Thyroid gland (tissue), 4 donors: ENCODE measurements at regions not wholly inside any gene's neighbourhood (a gene's known extent, or its start where the extent isn't known, plus 50 kb on each side); places are given as distances from the start of the nearest gene placed in this dataset.

Experiments
- DNase-seq, 2 donors: peaks; one replicate each; pipeline ENCODE4 v3.0.0-alpha.2; 2019
- H3K27ac ChIP-seq, 3 donors: fragments of 200-600 bp; sonication (generic); 1 replicate in 2 of 3; 2 replicates in 1 of 3; pipeline ENCODE4 v1.5.1; 2016 to 2019; ENCODE audit warnings: mild to moderate bottlenecking in 1 of 3, moderate library complexity in 1 of 3
- H3K27me3 ChIP-seq: fragments of 200-600 bp; sonication (generic); one replicate; pipeline ENCODE4 v1.5.1; 2019
- H3K36me3 ChIP-seq, 2 donors: fragments of 200-600 bp; sonication (generic); one replicate each; pipeline ENCODE4 v1.5.1; 2016 to 2019
- H3K4me1 ChIP-seq, 2 donors: fragments of 200-600 bp; sonication (generic); one replicate each; pipeline ENCODE4 v1.5.1; 2017 to 2019
- H3K4me3 ChIP-seq, 3 donors: fragments of 200-600 bp; sonication (generic); replicated peaks in 1 of 3; 1 replicate in 2 of 3; 2 replicates in 1 of 3; pipeline ENCODE4 v1.5.1; 2016; ENCODE audit warnings: mild to moderate bottlenecking in 1 of 3
- H3K9me3 ChIP-seq: fragments of 200-600 bp; sonication (generic); one replicate; pipeline ENCODE4 v1.5.1; 2017
- CTCF ChIP-seq, 6 experiments: fragments of 200-600 bp in 3 of 6; fragments of 450-650 bp in 3 of 6; sonication (generic) in 3 of 6; IDR thresholded peaks; one replicate each; pipeline ENCODE4 v1.5.1; 2016 to 2019; ENCODE audit warnings: antibody characterized with exemption in 6 of 6, mild to moderate bottlenecking in 2 of 6, inconsistent platforms in 1 of 6, moderate library complexity in 1 of 6
- POLR2A ChIP-seq, 2 donors: fragments of 450-650 bp; IDR thresholded peaks; one replicate each; pipeline ENCODE4 v1.6.1; 2017; ENCODE audit warnings: antibody characterized with exemption in 2 of 2, mild to moderate bottlenecking in 2 of 2, moderate library complexity in 1 of 2
- WGBS, 2 donors: methylation state at CpG; one replicate each; pipeline ENCODE4 v1.1.5; 2017; 5-methylcytosine and 5-hydroxymethylcytosine counted together
- intact Hi-C: fragments of 100-400 bp; cut with DNase I; formaldehyde crosslinking; loops from one replicate; pipeline ENCODE4 v1.15.1; 2023

GRCh38 chr4:156132196-156132595, 178.5 kb upstream of the CTSO start:
- no peaks in the 10 kb centered on the region for H3K4me1 ChIP-seq
- intact Hi-C loops = no loop called here
- no peaks in the 10 kb centered on the region for H3K27me3 ChIP-seq
- TF ChIP-seq POLR2A (IDR thresholded peaks at IDR 0.05) = no peak
- TF ChIP-seq CTCF (IDR thresholded peaks at IDR 0.05) = no peak
- no peak for DNase-seq
- 89 to 92% methylated on average over 2 of the region's 2 CpGs for WGBS, 2 donors
- no peaks in the 10 kb centered on the region for H3K9me3 ChIP-seq
- H3K36me3 ChIP-seq = no peaks in the 10 kb centered on the region
- H3K27ac ChIP-seq = no peak overlapping the region
- no peak overlapping the region for H3K4me3 ChIP-seq

GRCh38 chr4:156128616-156129015, 174.9 kb upstream of the CTSO start:
- no peak for TF ChIP-seq CTCF (IDR thresholded peaks at IDR 0.05)
- TF ChIP-seq POLR2A (IDR thresholded peaks at IDR 0.05) = no peak
- Histone ChIP-seq H3K27me3 (no peaks in the 10 kb centered on the region), H3K36me3 (no peaks in the 10 kb centered on the region), H3K9me3 (no peaks in the 10 kb centered on the region), H3K4me3 (no peak overlapping the region), H3K4me1 (no peaks in the 10 kb centered on the region), H3K27ac (no peak overlapping the region)
- intact Hi-C loops = no loop called here
- WGBS, 2 donors = 0 to 89% methylated on average over 1 of the region's 1 CpG
- no peak for DNase-seq

- intact Hi-C loops = no loop called here
- Histone ChIP-seq H3K4me3 (no peak overlapping the region), H3K9me3 (no peaks in the 10 kb centered on the region), H3K27me3 (no peaks in the 10 kb centered on the region), H3K4me1 (no peaks in the 10 kb centered on the region), H3K27ac (no peak overlapping the region), H3K36me3 (no peaks in the 10 kb centered on the region)
- TF ChIP-seq POLR2A (IDR thresholded peaks at IDR 0.05) (no peak), CTCF (IDR thresholded peaks at IDR 0.05) (no peak)
- 83 to 84% methylated on average over 2 of the region's 2 CpGs for WGBS, 2 donors
- DNase-seq = no peak
Measured at GRCh38 chr4:156118507-156119220, 165.0 kb upstream of the CTSO start.

- no peaks in the 10 kb centered on the region for H3K9me3 ChIP-seq
- TF ChIP-seq POLR2A (IDR thresholded peaks at IDR 0.05) (no peak), CTCF (IDR thresholded peaks at IDR 0.05) (no peak)
- H3K4me3 ChIP-seq = no peak overlapping the region
- H3K27ac ChIP-seq = no peak overlapping the region
- intact Hi-C loops = no loop called here
- H3K36me3 ChIP-seq = no peaks in the 10 kb centered on the region
- DNase-seq = no peak
- H3K4me1 ChIP-seq = no peaks in the 10 kb centered on the region
- H3K27me3 ChIP-seq = no peaks in the 10 kb centered on the region
- WGBS, 2 donors = 0 to 73% methylated on average over 1 of the region's 1 CpG
Measured at GRCh38 chr4:156117743-156118142, 164.1 kb upstream of the CTSO start.

GRCh38 chr4:156116991-156117390, 163.3 kb upstream of the CTSO start:
- TF ChIP-seq POLR2A (IDR thresholded peaks at IDR 0.05) = no peak
- TF ChIP-seq CTCF (IDR thresholded peaks at IDR 0.05) = no peak
- DNase-seq = no peak
- no peaks in the 10 kb centered on the region for H3K27me3 ChIP-seq
- no peaks in the 10 kb centered on the region for H3K36me3 ChIP-seq
- no peak overlapping the region for H3K4me3 ChIP-seq
- H3K4me1 ChIP-seq = no peaks in the 10 kb centered on the region
- intact Hi-C loops = no loop called here
- H3K27ac ChIP-seq = no peak overlapping the region
- no peaks in the 10 kb centered on the region for H3K9me3 ChIP-seq
